NCI-H146 (cell line): ENCODE measurements at regions not wholly inside any gene's neighbourhood (a gene's known extent, or its start where the extent isn't known, plus 50 kb on each side); places are given as distances from the start of the nearest gene placed in this dataset.
A peak's percentile ranks its signal among the peaks of the same experiment; 100 is the strongest.

Experiments
- DNase-seq: peaks from one replicate; lab custom pipeline; 2025; lab: John Stamatoyannopoulos, UW

DNA sequence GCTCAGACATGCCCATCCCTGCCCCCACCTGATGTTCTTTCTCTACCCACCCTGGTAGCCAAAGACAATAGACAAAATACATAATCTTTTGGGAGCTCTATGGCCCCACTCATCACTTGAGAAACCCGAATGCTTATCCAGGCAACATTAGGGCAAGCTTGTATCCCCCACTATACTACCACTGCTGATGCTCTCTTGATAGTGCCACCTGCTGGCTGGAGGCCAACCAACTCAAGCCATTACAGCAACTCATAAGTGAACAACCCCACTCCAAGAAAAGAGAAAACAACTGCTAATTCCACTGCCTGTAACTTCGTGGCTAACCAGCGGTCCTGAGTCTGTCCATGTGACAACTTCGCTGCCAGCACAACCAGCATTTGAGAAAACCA lies 342.5 kb upstream of the TGFBR2 start:
- no peak for DNase-seq

DNA sequence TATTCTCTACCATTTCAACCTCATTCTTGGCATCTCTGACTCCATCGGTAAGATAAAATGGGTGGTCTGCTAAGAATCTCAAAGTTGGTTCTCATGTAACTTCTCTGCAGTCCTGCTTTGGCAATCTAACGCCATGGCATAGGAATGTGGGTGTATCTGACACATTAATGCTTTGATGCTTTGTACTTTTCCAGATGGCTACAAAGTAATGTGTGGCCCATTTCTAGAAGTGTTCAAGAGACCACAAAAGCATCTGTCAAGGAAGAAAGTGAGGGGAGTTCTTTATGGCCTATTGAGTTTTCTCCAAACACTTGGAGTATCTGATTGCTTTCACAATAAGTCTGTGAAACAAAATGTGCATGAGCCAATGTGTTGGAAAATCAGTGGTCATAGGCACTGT lies 339.9 kb upstream of the TGFBR2 start:
- no peak for DNase-seq

DNA sequence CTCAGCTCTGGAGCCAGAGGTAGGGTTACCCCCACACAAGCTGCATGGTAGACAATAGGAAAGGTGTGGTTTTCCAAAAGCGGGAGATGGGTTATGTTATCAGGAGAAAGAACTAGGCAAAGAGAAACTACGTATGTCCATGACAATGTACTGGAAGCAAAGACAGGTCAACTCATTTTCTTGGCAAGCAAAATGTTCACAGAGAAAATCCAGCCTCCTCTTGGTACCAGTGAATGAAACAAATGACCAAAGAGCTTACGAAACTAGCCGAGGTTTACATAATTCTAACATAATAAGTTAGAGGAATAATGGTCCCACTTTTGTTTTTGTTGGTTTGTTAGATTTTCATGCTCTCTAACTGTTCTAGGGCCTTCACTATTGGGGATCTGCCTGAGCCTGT lies 338.1 kb upstream of the TGFBR2 start:
- no peak for DNase-seq

DNA sequence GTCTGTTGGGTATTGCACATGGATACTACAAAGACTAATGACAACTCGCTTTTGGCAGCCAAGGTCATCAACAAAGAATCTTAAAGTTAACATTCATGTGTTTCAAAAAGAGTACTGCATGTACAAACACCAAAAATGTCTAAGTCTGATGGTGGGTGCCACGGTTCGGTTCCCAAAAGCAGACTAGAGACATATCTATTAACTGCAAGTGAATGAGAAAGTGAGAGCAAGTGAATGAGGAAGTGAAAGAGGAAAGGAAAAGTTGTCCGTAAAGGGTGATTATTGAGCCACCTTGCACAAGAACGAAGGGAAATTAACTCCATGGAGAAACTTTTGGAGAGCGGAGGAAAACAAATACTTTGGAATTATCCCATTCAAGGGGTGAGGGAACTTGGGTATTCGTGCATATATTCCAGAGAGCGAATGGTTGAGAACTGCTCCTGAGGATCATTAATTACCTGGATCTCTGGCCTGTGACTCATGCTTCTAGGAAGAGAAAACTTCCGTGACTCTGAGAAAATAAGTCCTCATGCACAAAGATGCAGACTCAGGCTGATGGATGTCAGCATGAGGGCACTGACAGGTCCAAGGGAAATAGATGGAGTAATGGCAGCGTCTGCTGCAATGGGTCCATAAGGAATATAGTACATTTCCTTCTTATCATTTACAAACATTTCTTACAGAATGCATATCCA lies 336.5 kb upstream of the TGFBR2 start:
- no peak for DNase-seq

DNA sequence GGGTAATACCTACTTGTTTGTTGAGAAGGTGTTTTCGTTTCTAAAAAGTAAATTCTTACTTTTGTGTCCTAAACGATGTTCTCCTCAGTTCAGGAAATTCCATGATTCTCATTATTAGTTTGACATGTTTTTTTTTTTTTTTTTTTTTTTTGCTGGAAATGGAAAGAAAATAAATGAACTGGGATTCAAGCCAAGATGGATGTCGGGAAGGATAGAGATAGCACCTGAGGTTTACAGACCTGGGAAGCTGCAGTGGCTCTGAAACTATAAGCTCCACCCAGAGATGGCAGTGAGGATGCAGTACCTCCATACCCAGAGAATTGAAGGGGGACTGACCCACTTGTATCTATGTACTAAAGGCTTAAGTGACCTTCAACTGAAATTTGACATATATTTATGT lies 334.6 kb upstream of the TGFBR2 start:
- DNase-seq, result no peak

GRCh38 chr3:30273304-30274072 lies 332.9 kb upstream of the TGFBR2 start:
- no peak for DNase-seq

DNA sequence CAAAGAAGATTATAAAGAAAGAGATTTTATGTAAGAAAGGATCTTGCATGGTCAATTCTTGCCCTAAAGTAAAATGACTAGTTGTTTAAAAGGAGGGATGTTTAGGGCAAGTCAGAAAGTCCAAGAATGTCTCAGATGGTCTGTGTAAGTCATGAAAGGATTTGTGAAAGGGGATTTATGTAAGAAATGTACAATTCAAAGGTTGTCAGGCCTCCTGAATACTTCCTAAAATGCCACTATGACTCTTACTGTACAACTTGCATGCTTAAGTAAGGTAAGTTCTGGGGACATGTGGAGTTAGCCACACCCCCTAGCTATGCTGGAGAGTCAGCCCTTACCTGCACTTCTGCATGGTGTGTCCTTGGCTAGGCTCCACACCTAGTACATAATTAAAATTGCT lies 328.9 kb upstream of the TGFBR2 start:
- no peak for DNase-seq

GRCh38 chr3:30281526-30281925 lies 324.9 kb upstream of the TGFBR2 start:
- DNase-seq, result no peak

DNA sequence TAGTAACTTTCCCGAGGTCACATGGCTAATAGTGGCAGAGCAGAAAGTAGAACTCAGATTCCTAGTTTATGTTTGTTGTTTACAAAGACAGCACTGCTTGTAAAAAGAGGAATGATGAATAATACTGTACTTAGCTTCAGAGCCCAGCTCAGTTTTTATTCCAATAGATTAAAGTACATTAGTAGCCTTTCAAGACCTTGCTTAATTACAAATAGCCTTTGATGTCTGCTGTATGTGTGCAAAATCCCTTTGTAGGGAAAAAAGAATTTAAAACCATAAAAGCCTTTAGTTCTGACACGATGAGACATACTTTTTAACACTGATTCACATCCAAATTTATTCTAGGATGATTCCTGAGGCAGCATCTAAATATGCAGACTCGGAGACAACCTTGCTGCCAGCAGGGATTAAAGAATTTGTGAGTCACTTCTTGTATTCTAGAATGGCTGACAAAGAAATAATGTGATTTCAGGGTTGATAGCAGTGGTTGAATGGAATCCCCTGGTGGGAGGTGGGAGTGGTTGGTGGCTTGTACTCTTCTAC lies 324.2 kb upstream of the TGFBR2 start:
- DNase-seq, result no peak

- no peak for DNase-seq
These were observed 321.0 kb upstream of the TGFBR2 start for GRCh38 chr3:30285188-30286006.

GRCh38 chr3:30286007-30286669 lies 320.3 kb upstream of the TGFBR2 start:
- peak; percentile 19 for DNase-seq

DNA sequence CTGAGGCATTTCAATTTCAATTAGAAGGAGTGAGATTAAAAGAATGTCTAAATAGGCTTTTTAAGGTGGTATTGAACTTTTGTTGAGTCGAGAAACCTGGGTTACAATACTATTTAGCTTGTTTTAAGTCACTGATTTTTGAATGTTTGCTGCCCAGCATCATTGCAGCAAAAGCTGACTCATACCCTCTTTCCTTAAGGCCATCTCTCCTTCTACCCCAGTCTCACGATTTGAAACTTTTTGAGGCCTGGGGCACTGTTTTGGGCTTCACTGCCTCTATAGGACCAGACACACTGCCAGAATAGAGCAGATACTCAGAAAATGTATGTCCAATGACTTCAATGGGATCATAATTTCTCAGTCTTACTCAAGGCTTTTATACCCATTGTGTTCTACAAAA lies 319.6 kb upstream of the TGFBR2 start:
- DNase-seq, result no peak

GRCh38 chr3:30288830-30289229 lies 317.6 kb upstream of the TGFBR2 start:
- no peak for DNase-seq

DNA sequence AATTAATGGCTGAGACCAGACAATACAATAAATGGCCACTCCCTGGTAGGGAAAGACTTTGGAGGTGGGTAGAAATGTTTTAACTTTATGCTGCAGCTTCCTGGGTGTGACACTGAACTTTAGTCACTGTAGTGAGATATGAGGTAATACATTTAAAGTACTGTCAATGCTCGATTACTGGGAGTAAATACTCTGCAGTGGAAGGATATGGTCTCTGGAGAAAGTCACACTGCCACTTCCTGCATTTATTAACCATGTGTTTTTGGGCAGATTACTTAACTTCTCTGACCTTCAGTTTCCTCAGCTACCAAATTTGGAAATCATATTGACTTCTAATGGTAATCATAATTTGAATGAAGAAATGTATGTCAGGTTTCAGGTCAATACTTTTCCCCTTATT lies 317.1 kb upstream of the TGFBR2 start:
- no peak for DNase-seq

- DNase-seq, result no peak
These were observed 316.6 kb upstream of the TGFBR2 start for GRCh38 chr3:30289766-30290165.

- DNase-seq, result no peak
These were observed 315.9 kb upstream of the TGFBR2 start for GRCh38 chr3:30290479-30290878.

GRCh38 chr3:30292192-30292893 lies 314.1 kb upstream of the TGFBR2 start:
- no peak for DNase-seq

DNA sequence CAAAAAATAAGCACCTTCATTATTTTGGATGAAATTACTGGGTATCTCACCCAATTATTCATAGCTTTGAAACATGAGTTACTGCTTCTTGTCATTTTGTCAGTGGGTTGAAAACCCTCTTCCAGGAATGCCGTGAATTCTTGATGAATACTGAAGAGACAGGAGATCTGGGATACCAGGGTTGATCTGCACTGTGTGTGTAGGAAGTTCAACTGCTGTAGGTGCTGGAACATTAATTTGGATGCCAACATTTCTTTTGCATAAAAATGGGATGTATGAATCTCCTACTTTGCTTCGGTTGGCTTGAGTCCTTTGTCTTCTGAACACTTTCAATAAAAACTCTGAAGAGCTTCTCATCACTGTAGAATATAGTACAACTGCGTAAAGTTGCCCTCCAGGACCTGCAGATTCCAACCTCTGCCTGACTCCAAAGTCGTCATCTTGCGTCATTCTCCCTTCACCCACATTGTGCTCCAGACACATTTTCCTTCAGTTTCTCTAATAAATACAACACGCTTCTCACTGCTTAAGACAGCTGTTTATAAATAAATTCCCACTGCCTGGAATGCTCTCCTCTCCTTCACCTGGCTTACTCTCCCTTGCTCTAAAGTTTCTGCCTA lies 312.7 kb upstream of the TGFBR2 start:
- no peak for DNase-seq

DNA sequence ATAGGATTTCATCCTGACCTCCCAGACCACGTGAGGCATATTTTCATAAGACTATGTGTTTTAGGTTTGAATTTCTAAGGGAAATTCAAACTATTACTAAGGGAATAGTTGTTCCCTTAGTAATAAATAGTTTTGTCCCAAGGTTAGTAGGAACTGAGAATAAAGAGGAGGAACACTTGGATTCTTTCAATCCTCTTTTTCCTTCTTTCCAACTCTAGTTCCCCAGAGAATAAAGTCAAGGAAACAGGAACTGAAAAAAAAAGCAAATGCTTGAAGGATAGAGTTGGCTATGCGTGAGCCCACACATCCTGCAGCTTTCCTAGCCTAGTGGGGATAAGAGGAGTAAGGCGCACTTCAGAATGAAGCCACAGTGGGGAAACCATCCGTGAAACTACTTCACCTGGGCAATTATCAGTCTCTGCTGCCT lies 312.1 kb upstream of the TGFBR2 start:
- DNase-seq, result peak; percentile 15

DNA sequence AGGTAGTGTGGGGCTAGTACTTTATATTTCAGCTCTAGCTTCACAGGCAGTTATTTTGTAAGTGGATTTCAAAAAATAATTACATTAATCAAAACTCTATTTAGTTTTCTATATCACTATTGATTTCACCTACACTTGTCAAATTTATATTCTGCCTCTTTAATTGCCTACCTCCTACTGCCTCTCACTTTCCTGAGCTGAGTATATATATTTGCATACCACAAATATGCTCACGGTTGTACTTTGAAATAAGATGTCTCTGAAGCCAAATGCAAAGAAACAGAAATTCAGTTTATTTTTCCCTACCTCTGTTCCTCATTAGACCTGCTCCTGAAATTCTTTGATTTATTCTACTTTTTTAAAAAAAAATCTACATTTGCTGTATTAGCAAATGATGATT lies 309.3 kb upstream of the TGFBR2 start:
- no peak for DNase-seq
